ENCODE measurements at regions not wholly inside any gene's neighbourhood (a gene's known extent, or its start where the extent isn't known, plus 50 kb on each side); places are given as distances from the start of the nearest gene placed in this dataset.
"Not testable (repeated sequence)": the region's sequence is repeated elsewhere in the genome, so short reads cannot be mapped to it uniquely, and the experiment has no call there.

DNA sequence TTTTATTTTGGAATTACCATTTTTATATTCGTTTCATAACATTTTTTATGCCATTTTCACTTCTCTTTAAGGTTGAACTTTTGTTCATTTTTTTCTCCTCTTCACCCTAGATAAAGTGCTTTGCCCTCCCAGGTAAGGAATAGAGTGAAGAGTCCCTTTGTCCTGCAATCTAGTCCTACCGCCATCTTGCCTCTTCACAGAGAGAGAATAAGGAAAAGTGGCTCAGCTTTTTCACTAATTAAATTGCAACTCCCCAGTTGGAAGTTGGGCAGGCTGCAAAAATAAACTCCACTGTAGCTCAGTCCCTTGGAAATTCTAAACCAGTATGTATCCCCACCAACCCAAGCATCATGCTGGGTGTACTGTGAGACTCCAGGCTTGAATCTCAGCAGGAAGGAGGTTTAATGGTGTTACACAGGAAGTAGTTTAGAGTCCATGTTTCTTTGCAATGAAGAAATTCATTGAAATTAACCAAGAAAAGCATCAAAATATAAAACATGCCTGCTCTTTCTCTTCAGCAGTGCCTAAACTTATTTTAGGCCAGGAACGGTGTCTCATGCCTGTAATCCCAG is 60.3 kb upstream of the PCSK1 start:
- no peaks in the 10 kb centered on the region for H3K36me3 ChIP-seq
- H3K9me3 ChIP-seq, result no peaks in the 10 kb centered on the region
- no peak for DNase-seq
- TF ChIP-seq, protein P1, sequence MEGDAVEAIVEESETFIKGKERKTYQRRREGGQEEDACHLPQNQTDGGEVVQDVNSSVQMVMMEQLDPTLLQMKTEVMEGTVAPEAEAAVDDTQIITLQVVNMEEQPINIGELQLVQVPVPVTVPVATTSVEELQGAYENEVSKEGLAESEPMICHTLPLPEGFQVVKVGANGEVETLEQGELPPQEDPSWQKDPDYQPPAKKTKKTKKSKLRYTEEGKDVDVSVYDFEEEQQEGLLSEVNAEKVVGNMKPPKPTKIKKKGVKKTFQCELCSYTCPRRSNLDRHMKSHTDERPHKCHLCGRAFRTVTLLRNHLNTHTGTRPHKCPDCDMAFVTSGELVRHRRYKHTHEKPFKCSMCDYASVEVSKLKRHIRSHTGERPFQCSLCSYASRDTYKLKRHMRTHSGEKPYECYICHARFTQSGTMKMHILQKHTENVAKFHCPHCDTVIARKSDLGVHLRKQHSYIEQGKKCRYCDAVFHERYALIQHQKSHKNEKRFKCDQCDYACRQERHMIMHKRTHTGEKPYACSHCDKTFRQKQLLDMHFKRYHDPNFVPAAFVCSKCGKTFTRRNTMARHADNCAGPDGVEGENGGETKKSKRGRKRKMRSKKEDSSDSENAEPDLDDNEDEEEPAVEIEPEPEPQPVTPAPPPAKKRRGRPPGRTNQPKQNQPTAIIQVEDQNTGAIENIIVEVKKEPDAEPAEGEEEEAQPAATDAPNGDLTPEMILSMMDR (IDR thresholded peaks at IDR 0.05), result no peak
- TF ChIP-seq EP300 (IDR thresholded peaks at IDR 0.05) (no peak), POLR2A (IDR thresholded peaks at IDR 0.05) (no peak)
- no peaks in the 10 kb centered on the region for H3K4me1 ChIP-seq (ENCODE audit: insufficient read depth)
- no peak overlapping the region for H3K4me3 ChIP-seq
- H3K27ac ChIP-seq, result no peak overlapping the region
- intact Hi-C loops (cut with DNase I), result no loop called here
- no peaks in the 10 kb centered on the region for H3K27me3 ChIP-seq
- 81 to 87% (median 84%) methylated on average over 3 of the region's 3 CpGs for WGBS, 3 donors

GRCh38 chr5:96495412-96495811 is 62.4 kb upstream of the PCSK1 start:
- H3K27me3 ChIP-seq; H3K9me3 ChIP-seq; H3K27ac ChIP-seq; H3K36me3 ChIP-seq; H3K4me1 ChIP-seq (ENCODE audit: insufficient read depth); H3K4me3 ChIP-seq; intact Hi-C loops (cut with DNase I); DNase-seq: not testable (repeated sequence)
- 94 to 96% (median 94%) methylated on average over 1 of the region's 1 CpG for WGBS, 3 donors

DNA sequence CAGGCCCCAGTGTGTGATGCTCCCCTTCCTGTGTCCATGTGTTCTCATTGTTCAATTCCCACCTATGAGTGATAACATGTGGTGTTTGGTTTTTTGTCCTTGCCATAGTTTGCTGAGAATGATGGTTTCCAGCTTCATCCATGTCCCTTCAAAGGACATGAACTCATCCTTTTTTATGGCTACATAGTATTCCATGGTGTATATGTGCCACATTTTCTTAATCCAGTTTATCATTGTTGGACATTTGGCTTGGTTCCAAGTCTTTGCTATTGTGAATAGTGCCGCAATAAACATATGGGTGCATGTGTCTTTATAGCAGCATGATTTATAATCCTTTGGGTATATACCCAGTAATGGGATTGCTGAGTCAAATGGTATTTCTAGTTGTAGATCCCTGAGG is 64.0 kb upstream of the PCSK1 start:
- H3K27ac ChIP-seq; DNase-seq; H3K4me3 ChIP-seq; intact Hi-C loops (cut with DNase I); H3K27me3 ChIP-seq; H3K4me1 ChIP-seq (ENCODE audit: insufficient read depth); H3K36me3 ChIP-seq; H3K9me3 ChIP-seq: not testable (repeated sequence)
- WGBS, 3 donors, result 94 to 100% (median 95%) methylated on average over 1 of the region's 1 CpG

DNA sequence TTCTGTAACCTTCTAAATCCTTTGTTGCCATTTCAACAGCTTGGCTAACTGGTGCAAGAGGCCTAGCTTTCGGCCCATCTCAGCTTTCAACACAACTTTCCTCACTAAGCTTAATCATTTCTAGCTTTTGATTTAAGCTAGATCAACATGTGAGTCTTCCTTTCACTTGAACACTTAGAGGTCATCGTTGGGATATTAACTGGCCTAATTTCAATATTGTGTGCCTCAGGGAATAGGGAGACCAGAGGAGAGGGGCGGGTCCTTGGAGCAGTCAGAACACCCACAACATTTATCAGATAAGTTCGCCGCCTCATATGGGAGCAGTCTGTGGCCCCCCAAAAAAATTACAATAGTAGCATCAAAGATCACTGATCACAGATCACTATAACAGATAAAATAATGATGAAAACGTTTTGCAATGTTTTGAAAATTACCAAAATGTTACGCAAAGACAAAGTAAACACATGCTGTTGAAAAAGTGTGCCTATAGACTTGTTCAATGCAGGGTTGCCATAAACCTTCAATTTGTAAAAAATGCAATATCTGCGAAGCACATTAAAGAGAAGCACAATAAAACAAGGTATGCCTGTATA is 66.8 kb upstream of the PCSK1 start:
- TF ChIP-seq POLR2A (IDR thresholded peaks at IDR 0.05) (no peak), EP300 (IDR thresholded peaks at IDR 0.05) (no peak)
- TF ChIP-seq, protein P1 (IDR thresholded peaks at IDR 0.05), result no peak

DNA sequence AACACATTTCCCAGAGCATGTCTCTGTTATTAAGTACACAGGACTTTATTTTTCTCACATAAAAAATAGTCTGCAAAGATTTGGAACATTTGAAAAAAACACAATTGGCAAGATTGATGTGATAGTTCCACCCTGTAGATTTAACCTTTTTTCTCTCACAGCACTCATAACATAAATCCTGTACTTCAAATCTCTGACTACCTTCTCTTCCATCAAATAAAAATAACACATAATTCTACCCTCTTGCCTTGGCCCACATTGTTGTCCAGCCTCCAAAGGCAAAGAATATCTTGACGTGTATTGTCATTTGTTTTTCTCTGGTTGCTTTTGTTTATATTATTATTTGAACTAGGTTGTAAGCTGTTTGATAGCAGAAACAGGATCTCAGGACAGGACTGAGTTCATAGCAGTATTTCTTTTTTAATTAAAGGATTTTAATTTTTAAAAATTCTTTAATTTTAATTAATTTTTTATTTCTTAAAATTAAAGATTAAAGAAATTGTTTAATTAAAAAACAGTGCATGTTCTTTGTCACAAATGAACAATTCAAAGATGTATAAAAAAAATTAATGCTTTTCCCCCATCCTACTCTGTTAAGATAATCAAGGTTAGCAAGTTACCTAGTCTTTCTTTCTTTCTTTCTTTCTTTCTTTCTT is 69.1 kb upstream of the PCSK1 start:
- Histone ChIP-seq H3K4me1 (ENCODE audit: insufficient read depth) (no peaks in the 10 kb centered on the region), H3K27ac (no peak overlapping the region), H3K36me3 (no peaks in the 10 kb centered on the region), H3K27me3 (no peaks in the 10 kb centered on the region), H3K4me3 (no peak overlapping the region), H3K9me3 (no peaks in the 10 kb centered on the region)
- intact Hi-C loops (cut with DNase I), result no loop called here
- TF ChIP-seq, protein P1 (IDR thresholded peaks at IDR 0.05), result no peak
- TF ChIP-seq POLR2A (IDR thresholded peaks at IDR 0.05) (no peak), EP300 (IDR thresholded peaks at IDR 0.05) (no peak)
- WGBS, 3 donors, result 19 to 43% (median 24%) methylated on average over 1 of the region's 1 CpG
- DNase-seq, result no peak

More for the DNA sequence above, 66.8 kb upstream of the PCSK1 start:
- 78 to 80% (median 79%) methylated on average over 8 of the region's 8 CpGs for WGBS, 3 donors
- Histone ChIP-seq H3K4me3 (no peak overlapping the region), H3K27ac (no peak overlapping the region), H3K4me1 (ENCODE audit: insufficient read depth) (no peaks in the 10 kb centered on the region), H3K36me3 (no peaks in the 10 kb centered on the region), H3K27me3 (no peaks in the 10 kb centered on the region), H3K9me3 (no peaks in the 10 kb centered on the region)
- DNase-seq, result no peak
- intact Hi-C loops (cut with DNase I), result no loop called here

Measured in ovary (tissue), 7 donors.